HEK293 (cell line): ENCODE measurements at regions not wholly inside any gene's neighbourhood (a gene's known extent, or its start where the extent isn't known, plus 50 kb on each side); places are given as distances from the start of the nearest gene placed in this dataset.

ENCODE experiments used
- CTCF ChIA-PET: fragments of 350-600 bp; formaldehyde crosslinking; extraction: SDS; loops from one replicate; lab custom pipeline; 2021; ENCODE audit warnings: antibody characterized with exemption; lab: Yijun Ruan, JAX
- POLR2A ChIA-PET: fragments of 300-600 bp; formaldehyde crosslinking; extraction: SDS; loops from one replicate; lab custom pipeline; 2020; ENCODE audit warnings: antibody characterized with exemption, inconsistent platforms; lab: Yijun Ruan, JAX
- H3K27ac ChIP-seq: fragments of 200-500 bp; sonication (Bioruptor generic); 2 replicates; pipeline ENCODE4 v1.5.1; 2014; ENCODE audit warnings: low read depth, low read length, control low read depth, inconsistent platforms; ENCODE audit errors: extremely low read depth
- H3K36me3 ChIP-seq, 2 experiments: fragments of 200-500 bp in 1 of 2; sonication (Bioruptor generic) in 1 of 2; 1 replicate in 1 of 2; 2 replicates in 1 of 2; pipeline ENCODE4 v1.5.1; 2014 to 2017; ENCODE audit warnings: inconsistent platforms in 2 of 2, low read length in 2 of 2; ENCODE audit not compliant: control insufficient read depth in 2 of 2, insufficient read depth in 1 of 2
- H3K4me1 ChIP-seq: fragments of 200-500 bp; sonication (Bioruptor generic); 2 replicates; pipeline ENCODE4 v1.5.1; 2014; ENCODE audit warnings: mild to moderate bottlenecking, low read length, inconsistent platforms; ENCODE audit not compliant: control insufficient read depth, insufficient read depth
- H3K4me3 ChIP-seq: 2 replicates; pipeline ENCODE4 v1.5.1; 2011; ENCODE audit warnings: low read depth, mild to moderate bottlenecking, control low read depth, low read length, moderate library complexity
- H3K9me3 ChIP-seq: fragments of 200-500 bp; sonication (Bioruptor generic); 2 replicates; pipeline ENCODE4 v1.5.1; 2014; ENCODE audit warnings: low read depth, low read length, inconsistent platforms; ENCODE audit not compliant: control insufficient read depth, insufficient read depth
- HOXD13 ChIP-seq: sonication (generic); formaldehyde crosslinking; IDR thresholded peaks from 2 replicates; pipeline ENCODE4 v1.8.0; 2022; ENCODE audit warnings: missing genetic modification reagents, borderline replicate concordance
- KLF7 ChIP-seq: fragments of 450-650 bp; formaldehyde crosslinking; IDR thresholded peaks from 2 replicates; pipeline ENCODE4 v1.5.1; 2016; ENCODE audit warnings: missing biosample characterization, missing genetic modification characterization, borderline replicate concordance
- SETDB1 ChIP-seq: IDR thresholded peaks from one replicate; pipeline ENCODE4 v1.6.1; 2017; ENCODE audit warnings: mild to moderate bottlenecking, low read length, moderate library complexity, mixed read lengths; ENCODE audit not compliant: insufficient read length
- ZBTB17 ChIP-seq: fragments of 450-650 bp; formaldehyde crosslinking; IDR thresholded peaks from 2 replicates; pipeline ENCODE4 v1.5.1; 2016; ENCODE audit warnings: missing biosample characterization, missing genetic modification characterization
- ZEB2 ChIP-seq: fragments of 450-650 bp; formaldehyde crosslinking; IDR thresholded peaks from 2 replicates; pipeline ENCODE4 v1.5.1; 2016; ENCODE audit warnings: missing biosample characterization, missing genetic modification characterization
- ZFP3 ChIP-seq: fragments of 450-650 bp; formaldehyde crosslinking; IDR thresholded peaks from 2 replicates; pipeline ENCODE4 v1.5.1; 2016; ENCODE audit warnings: low read depth, missing biosample characterization, missing genetic modification characterization
- ZNF114 ChIP-seq: fragments of 450-650 bp; formaldehyde crosslinking; IDR thresholded peaks from 2 replicates; pipeline ENCODE4 v1.5.0; 2017; ENCODE audit warnings: missing biosample characterization, missing genetic modification characterization
- ZNF133 ChIP-seq: fragments of 450-650 bp; formaldehyde crosslinking; IDR thresholded peaks from 2 replicates; pipeline ENCODE4 v1.5.1; 2016; ENCODE audit warnings: missing biosample characterization, missing genetic modification characterization
- ZNF274 ChIP-seq, 2 experiments: fragments of 200-500 bp in 1 of 2; fragments of 450-650 bp in 1 of 2; sonication (Bioruptor generic) in 1 of 2; formaldehyde crosslinking in 1 of 2; IDR thresholded peaks; 2 replicates each; pipeline versions ENCODE4 v1.5.1 to v1.6.1; 2014 to 2016; ENCODE audit warnings: borderline replicate concordance in 1 of 2, inconsistent platforms in 1 of 2, low read length in 1 of 2, missing biosample characterization in 1 of 2, missing genetic modification characterization in 1 of 2
- ZNF280D ChIP-seq: fragments of 450-650 bp; formaldehyde crosslinking; IDR thresholded peaks from 2 replicates; pipeline ENCODE4 v1.5.1; 2016; ENCODE audit warnings: missing biosample characterization, missing genetic modification characterization
- ZNF324 ChIP-seq: fragments of 450-650 bp; formaldehyde crosslinking; IDR thresholded peaks from 2 replicates; pipeline ENCODE4 v1.5.1; 2016; ENCODE audit warnings: missing biosample characterization, missing genetic modification characterization
- ZNF341 ChIP-seq: fragments of 450-650 bp; formaldehyde crosslinking; IDR thresholded peaks from 2 replicates; pipeline ENCODE4; 2016; ENCODE audit warnings: low read depth, missing biosample characterization, missing genetic modification characterization
- ZNF530 ChIP-seq: fragments of 450-650 bp; formaldehyde crosslinking; IDR thresholded peaks from 2 replicates; pipeline ENCODE4 v1.5.1; 2016; ENCODE audit warnings: low read depth, missing biosample characterization, missing genetic modification characterization
- ZNF548 ChIP-seq: fragments of 450-650 bp; formaldehyde crosslinking; IDR thresholded peaks from 2 replicates; pipeline ENCODE4 v1.5.1; 2016; ENCODE audit warnings: missing biosample characterization, missing genetic modification characterization
- ZNF560 ChIP-seq: fragments of 450-650 bp; formaldehyde crosslinking; IDR thresholded peaks from 2 replicates; pipeline ENCODE4 v1.5.1; 2017; ENCODE audit warnings: missing biosample characterization, missing genetic modification characterization, borderline replicate concordance
- ZNF639 ChIP-seq: fragments of 450-650 bp; formaldehyde crosslinking; IDR thresholded peaks from 2 replicates; pipeline ENCODE4 v1.5.1; 2016; ENCODE audit warnings: missing biosample characterization, missing genetic modification characterization
- ZNF654 ChIP-seq: fragments of 450-650 bp; formaldehyde crosslinking; IDR thresholded peaks from 2 replicates; pipeline ENCODE4 v1.5.1; 2016; ENCODE audit warnings: low read depth, missing biosample characterization, missing genetic modification characterization
- ZNF658 ChIP-seq: fragments of 450-650 bp; formaldehyde crosslinking; IDR thresholded peaks from 2 replicates; pipeline ENCODE4; 2016; ENCODE audit warnings: missing biosample characterization, missing genetic modification characterization
- ZNF776 ChIP-seq: fragments of 450-650 bp; formaldehyde crosslinking; IDR thresholded peaks from 2 replicates; pipeline ENCODE4 v1.5.0; 2017; ENCODE audit warnings: missing biosample characterization, missing genetic modification characterization, borderline replicate concordance
- ZSCAN18 ChIP-seq: fragments of 450-650 bp; formaldehyde crosslinking; IDR thresholded peaks from 2 replicates; pipeline ENCODE4 v1.5.1; 2016; ENCODE audit warnings: missing biosample characterization, missing genetic modification characterization

GRCh38 chr2:138296365-138296764 is 205.2 kb upstream of the SPOPL start:
- Histone ChIP-seq H3K4me3 (no peak overlapping the region), H3K4me1 (no peaks in the 10 kb centered on the region), H3K9me3 (no peaks in the 10 kb centered on the region), H3K27ac (no peak overlapping the region), H3K36me3 (no peaks in the 10 kb centered on the region)
- ChIA-PET CTCF (no interaction called here), POLR2A (no interaction called here)
- TF ChIP-seq ZNF133 (tag by site-specific recombination), result no peak
- TF ChIP-seq ZNF654, result no peak
- no peak for TF ChIP-seq HOXD13 (CRISPR knock-in tag)
- no peak for TF ChIP-seq ZEB2 (tag by site-specific recombination)
- no peak for TF ChIP-seq ZNF639
- no peak for TF ChIP-seq ZFP3 (tag by site-specific recombination)
- TF ChIP-seq ZNF324 (tag by site-specific recombination), result no peak
- TF ChIP-seq ZNF274 (IDR thresholded peaks at IDR 0.05; ENCODE audit: low read length), result no peak
- TF ChIP-seq ZNF274 (tag by site-specific recombination; IDR thresholded peaks at IDR 0.05; ENCODE audit: borderline replicate concordance), result no peak
- TF ChIP-seq ZNF548, result no peak
- no peak for TF ChIP-seq ZNF114 (tag by site-specific recombination)
- no peak for TF ChIP-seq ZNF280D (tag by site-specific recombination)
- no peak for TF ChIP-seq ZNF658
- TF ChIP-seq ZNF530, result no peak
- TF ChIP-seq ZNF560 (tag by site-specific recombination), result no peak
- TF ChIP-seq ZBTB17 (tag by site-specific recombination), result no peak
- no peak for TF ChIP-seq KLF7 (tag by site-specific recombination)
- no peak for TF ChIP-seq ZNF341 (tag by site-specific recombination)
- TF ChIP-seq ZNF776 (tag by site-specific recombination), result no peak
- no peak for TF ChIP-seq ZSCAN18 (tag by site-specific recombination)

- TF ChIP-seq SETDB1, result no peak
- Histone ChIP-seq H3K36me3 (no peaks in the 10 kb centered on the region), H3K4me1 (no peaks in the 10 kb centered on the region), H3K9me3 (no peaks in the 10 kb centered on the region), H3K4me3 (no peak overlapping the region), H3K27ac (no peak overlapping the region)
- ChIA-PET POLR2A (no interaction called here), CTCF (no interaction called here)
Observed at GRCh38 chr2:138298120-138298814, 203.3 kb upstream of the SPOPL start.
